ENCODE measurements at regions not wholly inside any gene's neighbourhood (a gene's known extent, or its start where the extent isn't known, plus 50 kb on each side); places are given as distances from the start of the nearest gene placed in this dataset.

- TF ChIP-seq SP1 (IDR thresholded peaks at IDR 0.05; ENCODE audit: low read depth): no peak
- TF ChIP-seq CTCF (IDR thresholded peaks at IDR 0.05 in 2 of 3, conservative IDR thresholded peaks at IDR 0.05 in 1 of 3; ENCODE audit: borderline replicate concordance in 1 of 3, insufficient read depth in 1 of 3, low read depth in 2 of 3, low read length in 2 of 3): no peak
- no peak for TF ChIP-seq POLR2AphosphoS5 (IDR thresholded peaks at IDR 0.05; ENCODE audit: low read depth, low read length)
- no peak for TF ChIP-seq EZH2phosphoT487 (IDR thresholded peaks at IDR 0.05; ENCODE audit: borderline replicate concordance)
- no peak for TF ChIP-seq REST (IDR thresholded peaks at IDR 0.05; ENCODE audit: low read depth)
Measured at GRCh38 chr3:151581035-151581434, 120.2 kb upstream of the IGSF10 start.

Data from HCT116 (cell line).